Keratinocyte (primary cell): ENCODE measurements at regions not wholly inside any gene's neighbourhood (a gene's known extent, or its start where the extent isn't known, plus 50 kb on each side); places are given as distances from the start of the nearest gene placed in this dataset.

Experiments used
- DNase-seq: peaks from one replicate; pipeline ENCODE4 v3.0.0-alpha.2; 2011; ENCODE audit warnings: low read depth, missing footprints, low spot score
- FAIRE-seq: peaks from 2 replicates; lab custom pipeline; 2011; peaks lifted over from hg19 to GRCh38; lab: Jason Lieb, UNC
- H2AFZ ChIP-seq: 2 replicates; pipeline ENCODE4 v1.6.0; 2012; ENCODE audit warnings: low read length, control low read depth, inconsistent platforms; ENCODE audit not compliant: control insufficient read depth
- H3K27ac ChIP-seq: 2 replicates; pipeline ENCODE4 v1.5.1; 2011; ENCODE audit warnings: low read length; ENCODE audit not compliant: control insufficient read depth, insufficient read depth
- H3K27me3 ChIP-seq: 3 replicates; pipeline ENCODE4 v1.6.0; 2011; ENCODE audit warnings: low read length; ENCODE audit not compliant: control insufficient read depth, insufficient read depth; ENCODE audit errors: extremely low read depth
- H3K36me3 ChIP-seq, 2 experiments: 2 replicates in 1 of 2; 3 replicates in 1 of 2; pipeline ENCODE4 v1.5.1; 2011; ENCODE audit warnings: low read length in 2 of 2, mild to moderate bottlenecking in 1 of 2; ENCODE audit not compliant: control insufficient read depth in 2 of 2, insufficient read depth in 2 of 2; ENCODE audit errors: extremely low read depth in 1 of 2
- H3K4me1 ChIP-seq: 3 replicates; pipeline ENCODE4 v1.5.1; 2011; ENCODE audit warnings: low read length; ENCODE audit not compliant: control insufficient read depth, insufficient read depth; ENCODE audit errors: extremely low read depth
- H3K4me2 ChIP-seq: 3 replicates; pipeline ENCODE4 v1.6.0; 2011; ENCODE audit warnings: low read depth, low read length; ENCODE audit not compliant: control insufficient read depth, insufficient read depth; ENCODE audit errors: extremely low read depth
- H3K4me3 ChIP-seq, 3 experiments: fragments of 200-600 bp in 1 of 3; sonication (generic) in 1 of 3; 2 replicates in 2 of 3; 3 replicates in 1 of 3; pipeline ENCODE4 v1.5.1; 2011 to 2016; ENCODE audit warnings: low read length in 3 of 3, mild to moderate bottlenecking in 3 of 3, control low read depth in 2 of 3, inconsistent platforms in 1 of 3, low read depth in 1 of 3, mixed read lengths in 1 of 3, mixed run types in 1 of 3, moderate library complexity in 1 of 3; ENCODE audit not compliant: control insufficient read depth in 2 of 3, insufficient read depth in 2 of 3; ENCODE audit errors: extremely low read depth in 1 of 3
- H3K79me2 ChIP-seq: 2 replicates; pipeline ENCODE4 v1.6.0; 2012; ENCODE audit warnings: low read length; ENCODE audit not compliant: control insufficient read depth, insufficient read depth
- H3K9ac ChIP-seq: 3 replicates; pipeline ENCODE4 v1.6.0; 2011; ENCODE audit warnings: low read length; ENCODE audit not compliant: control insufficient read depth, insufficient read depth; ENCODE audit errors: extremely low read depth
- H3K9me1 ChIP-seq: 3 replicates; pipeline ENCODE4 v1.6.0; 2011; ENCODE audit warnings: low read length; ENCODE audit not compliant: control insufficient read depth, insufficient read depth; ENCODE audit errors: extremely low read depth
- H3K9me3 ChIP-seq: 2 replicates; pipeline ENCODE4 v1.5.1; 2012; ENCODE audit warnings: low read depth, low read length; ENCODE audit not compliant: control insufficient read depth
- H4K20me1 ChIP-seq: 3 replicates; pipeline ENCODE4 v1.6.0; 2011; ENCODE audit warnings: low read length; ENCODE audit not compliant: control insufficient read depth, insufficient read depth; ENCODE audit errors: extremely low read depth
- EZH2 ChIP-seq: IDR thresholded peaks from one replicate; pipeline ENCODE4 v1.6.1; 2012; ENCODE audit warnings: inconsistent platforms, mild to moderate bottlenecking, low read length, moderate library complexity
- dilution Hi-C: fragments of 300-500 bp; cut with MboI; formaldehyde crosslinking; loops from one replicate; pipeline ENCODE4 v1.7.0; 2020; ENCODE audit warnings: low sequenced_read_pairs; ENCODE audit not compliant: extremely low pct_ligation_motif_present
- TF ChIP-seq, protein P1 (sequence below), 3 experiments: IDR thresholded peaks in 1 of 3; conservative IDR thresholded peaks in 1 of 3; optimal IDR thresholded peaks in 1 of 3; 2 replicates in 2 of 3; 3 replicates in 1 of 3; pipeline versions ENCODE3 to v1.5.1; 2011; ENCODE audit warnings: low read length in 3 of 3, mild to moderate bottlenecking in 3 of 3, moderate library complexity in 2 of 3, control low read depth in 1 of 3, inconsistent platforms in 1 of 3; ENCODE audit not compliant: insufficient read depth in 2 of 3; ENCODE audit errors: extremely low read depth in 1 of 3

DNA sequence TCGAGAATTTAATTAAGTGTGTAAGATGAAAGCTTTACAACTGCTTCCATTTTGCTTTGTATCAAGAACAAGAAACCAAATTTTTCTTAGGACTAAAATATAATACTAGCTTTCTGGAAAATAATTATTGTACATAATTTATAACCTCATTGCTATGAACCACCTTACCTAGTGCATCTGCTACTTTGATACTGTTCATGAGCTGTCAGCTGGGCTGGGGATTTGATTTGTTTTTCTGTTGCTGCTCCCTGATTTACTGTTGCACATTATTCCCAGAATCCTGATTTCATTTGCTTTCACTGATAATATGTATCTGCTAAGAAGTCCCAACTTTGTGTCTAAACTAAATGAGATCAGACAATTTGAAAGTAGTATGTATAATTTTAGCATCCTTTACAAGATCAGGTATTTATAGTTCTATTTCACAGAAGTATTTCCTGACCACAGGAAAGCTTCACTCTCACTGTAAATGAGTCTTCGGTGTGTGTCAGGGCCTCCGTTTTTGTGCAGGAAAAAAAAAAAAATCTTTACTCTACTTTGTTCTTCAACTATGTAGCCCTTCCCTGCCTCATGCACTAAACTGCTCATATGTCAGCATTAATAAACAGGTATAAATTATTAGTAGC is 105.6 kb upstream of the CCDC150 start:
- FAIRE-seq (no peak), DNase-seq (no peak)
- Histone ChIP-seq H3K4me2 (no peak overlapping the region), H3K9me1 (no peaks in the 10 kb centered on the region), H3K79me2 (no peaks in the 10 kb centered on the region), H3K9ac (no peak overlapping the region), H3K4me3 (no peak overlapping the region), H4K20me1 (no peaks in the 10 kb centered on the region), H3K4me1 (no peaks in the 10 kb centered on the region), H3K27ac (no peak overlapping the region), H2AFZ (no peak overlapping the region), H3K9me3 (no peaks in the 10 kb centered on the region), H3K36me3 (no peaks in the 10 kb centered on the region), H3K27me3 (no peaks in the 10 kb centered on the region)
- dilution Hi-C loops: no loop called here
- TF ChIP-seq EZH2: no peak
- TF ChIP-seq, protein P1, sequence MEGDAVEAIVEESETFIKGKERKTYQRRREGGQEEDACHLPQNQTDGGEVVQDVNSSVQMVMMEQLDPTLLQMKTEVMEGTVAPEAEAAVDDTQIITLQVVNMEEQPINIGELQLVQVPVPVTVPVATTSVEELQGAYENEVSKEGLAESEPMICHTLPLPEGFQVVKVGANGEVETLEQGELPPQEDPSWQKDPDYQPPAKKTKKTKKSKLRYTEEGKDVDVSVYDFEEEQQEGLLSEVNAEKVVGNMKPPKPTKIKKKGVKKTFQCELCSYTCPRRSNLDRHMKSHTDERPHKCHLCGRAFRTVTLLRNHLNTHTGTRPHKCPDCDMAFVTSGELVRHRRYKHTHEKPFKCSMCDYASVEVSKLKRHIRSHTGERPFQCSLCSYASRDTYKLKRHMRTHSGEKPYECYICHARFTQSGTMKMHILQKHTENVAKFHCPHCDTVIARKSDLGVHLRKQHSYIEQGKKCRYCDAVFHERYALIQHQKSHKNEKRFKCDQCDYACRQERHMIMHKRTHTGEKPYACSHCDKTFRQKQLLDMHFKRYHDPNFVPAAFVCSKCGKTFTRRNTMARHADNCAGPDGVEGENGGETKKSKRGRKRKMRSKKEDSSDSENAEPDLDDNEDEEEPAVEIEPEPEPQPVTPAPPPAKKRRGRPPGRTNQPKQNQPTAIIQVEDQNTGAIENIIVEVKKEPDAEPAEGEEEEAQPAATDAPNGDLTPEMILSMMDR (optimal IDR thresholded peaks at IDR 0.05 in 1 of 3, IDR thresholded peaks at IDR 0.05 in 1 of 3, conservative IDR thresholded peaks at IDR 0.05 in 1 of 3; ENCODE audit: extremely low read depth in 1 of 3, insufficient read depth in 2 of 3, low read length in 3 of 3): no peak

DNA sequence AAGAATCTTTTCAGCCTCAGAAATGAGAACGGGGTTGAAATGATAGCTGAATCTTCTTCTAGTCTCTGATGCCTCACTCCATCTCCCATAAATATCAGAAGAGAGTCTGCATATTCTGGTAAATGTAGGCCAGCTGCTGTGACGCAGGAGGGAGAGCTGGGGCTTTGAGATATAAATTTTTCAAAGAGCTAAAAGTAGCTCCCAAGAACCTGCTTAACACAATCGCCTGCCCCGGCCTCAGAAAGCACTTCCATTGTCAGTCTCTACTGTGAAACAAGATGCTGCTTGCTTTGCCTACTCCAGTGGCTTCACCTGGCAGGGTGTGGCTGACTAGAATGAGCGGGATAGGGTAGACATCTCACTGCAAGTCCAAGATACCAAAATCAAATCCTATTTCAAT is 105.0 kb upstream of the CCDC150 start:
- no peak for DNase-seq
- H3K27ac ChIP-seq: no peak overlapping the region
- no peak overlapping the region for H2AFZ ChIP-seq
- no peak for FAIRE-seq
- H3K9ac ChIP-seq: no peak overlapping the region
- no peaks in the 10 kb centered on the region for H3K9me3 ChIP-seq
- no peaks in the 10 kb centered on the region for H3K79me2 ChIP-seq
- H4K20me1 ChIP-seq: no peaks in the 10 kb centered on the region
- H3K4me3 ChIP-seq: no peak overlapping the region
- dilution Hi-C loops: no loop called here
- H3K4me2 ChIP-seq: no peak overlapping the region
- H3K36me3 ChIP-seq: no peaks in the 10 kb centered on the region
- TF ChIP-seq, protein P1 (optimal IDR thresholded peaks at IDR 0.05 in 1 of 3, IDR thresholded peaks at IDR 0.05 in 1 of 3, conservative IDR thresholded peaks at IDR 0.05 in 1 of 3; ENCODE audit: extremely low read depth in 1 of 3, insufficient read depth in 2 of 3, low read length in 3 of 3): no peak
- no peak for TF ChIP-seq EZH2
- H3K27me3 ChIP-seq: no peaks in the 10 kb centered on the region
- H3K9me1 ChIP-seq: no peaks in the 10 kb centered on the region
- H3K4me1 ChIP-seq: no peaks in the 10 kb centered on the region
